DOHH2 (cell line): ENCODE measurements at regions not wholly inside any gene's neighbourhood (a gene's known extent, or its start where the extent isn't known, plus 50 kb on each side); places are given as distances from the start of the nearest gene placed in this dataset.

Source experiments
- CTCF ChIP-seq: fragments of 200-600 bp; sonication (generic); IDR thresholded peaks from one replicate; pipeline ENCODE4 v1.5.1; 2014; ENCODE audit warnings: antibody characterized with exemption, mild to moderate bottlenecking, low read depth, low read length; ENCODE audit not compliant: poor library complexity, severe bottlenecking
- EZH2phosphoT487 ChIP-seq: fragments of 200-600 bp; sonication (generic); IDR thresholded peaks from 2 replicates; pipeline ENCODE4 v1.6.1; 2017; ENCODE audit warnings: borderline replicate concordance, mild to moderate bottlenecking, antibody characterized with exemption, low read length, moderate library complexity, mixed read lengths

- TF ChIP-seq CTCF (no peak), EZH2phosphoT487 (no peak)
Observed at GRCh38 chr20:59386809-59387208, 86.4 kb downstream of the EDN3 start.
